Ovary (tissue), 3 donors: ENCODE measurements at regions not wholly inside any gene's neighbourhood (a gene's known extent, or its start where the extent isn't known, plus 50 kb on each side); places are given as distances from the start of the nearest gene placed in this dataset.

Experiments used
- CTCF ChIP-seq, 3 donors: fragments of 450-650 bp in 2 of 3; fragments of 200-600 bp in 1 of 3; IDR thresholded peaks; one replicate each; pipeline versions ENCODE4 v1.5.1 to v1.8.0; 2016 to 2022; ENCODE audit warnings: antibody characterized with exemption in 3 of 3, mild to moderate bottlenecking in 1 of 3
- EP300 ChIP-seq: sonication (generic); formaldehyde crosslinking; IDR thresholded peaks from one replicate; pipeline ENCODE4 v1.6.1; 2017; ENCODE audit warnings: antibody characterized with exemption
- POLR2A ChIP-seq: fragments of 450-650 bp; IDR thresholded peaks from one replicate; pipeline ENCODE4 v1.6.1; 2017; ENCODE audit warnings: antibody characterized with exemption, mild to moderate bottlenecking, moderate library complexity
- donor health status: DM: no; HTN: no; CAD: no.

DNA sequence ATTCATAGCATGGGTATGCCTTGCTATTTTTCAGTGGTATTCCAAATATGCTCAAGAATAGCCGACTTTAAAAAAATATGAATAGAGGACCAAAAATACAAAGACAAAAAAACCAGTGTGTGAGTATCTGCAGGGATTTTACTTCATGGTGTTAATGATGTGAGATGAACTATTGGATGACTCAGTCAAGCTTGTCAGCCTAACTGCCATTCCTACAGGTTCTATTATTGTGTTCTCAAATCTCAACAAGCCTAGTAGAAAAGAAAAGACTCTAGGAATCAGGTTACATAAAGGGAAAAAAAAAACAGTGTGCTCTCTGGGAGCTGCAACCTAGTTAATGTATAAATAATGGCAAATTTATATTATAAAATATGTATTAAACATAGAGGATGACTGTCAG, 588.4 kb upstream of the BTBD3 start:
- TF ChIP-seq CTCF (IDR thresholded peaks at IDR 0.05) = no peak
- TF ChIP-seq POLR2A = no peak
- no peak for TF ChIP-seq EP300
